ENCODE measurements at regions not wholly inside any gene's neighbourhood (a gene's known extent, or its start where the extent isn't known, plus 50 kb on each side); places are given as distances from the start of the nearest gene placed in this dataset.

- 76% methylated on average over 8 of the region's 8 CpGs; no CpG with 5 or more reads in 1 of the 2 experiments for WGBS, 2 experiments (ENCODE audit: extremely low coverage in 1 of 2, insufficient coverage in 1 of 2, insufficient read length in 1 of 2, insufficient replicate concordance in 2 of 2, low coverage in 1 of 2, low lambda C conversion rate in 2 of 2, missing lambda C conversion rate in 1 of 2)
- no peak overlapping the region for H2BK20ac ChIP-seq (ENCODE audit: low read length)
- H4K8ac ChIP-seq (ENCODE audit: extremely low read depth, insufficient read depth, low read length), result peak overlapping the region; percentile 7; the same call in 1 of the 2 replicates
- H2BK15ac ChIP-seq (ENCODE audit: low read length), result no peak overlapping the region
- H3K27ac ChIP-seq (ENCODE audit: low read depth, low read length), result no peak overlapping the region
- H3K36me3 ChIP-seq (ENCODE audit: control insufficient read depth in 2 of 4, insufficient read depth in 4 of 4, low read length in 3 of 4), result no peaks in the 10 kb centered on the region
- no peak overlapping the region for H3K56ac ChIP-seq (replicated peaks; ENCODE audit: insufficient read length, low read depth, low read length)
- no peak overlapping the region for H3K18ac ChIP-seq (ENCODE audit: extremely low read depth, low read length)
- no peak for DNase-seq (ENCODE audit: low read depth in 1 of 2, low spot score in 2 of 2)
- 0 out of 4 replicates have a peak, but pooled peaks cover 0 to 3% of the 10 kb centered on the region in 2 experiments for H3K9me3 ChIP-seq (ENCODE audit: insufficient read depth in 2 of 2, low read depth in 1 of 2, low read length in 1 of 2)
- H4K91ac ChIP-seq (replicated peaks; ENCODE audit: insufficient read length, low read length), result no peak overlapping the region
- no peak overlapping the region for H3K4me3 ChIP-seq (ENCODE audit: extremely low read depth in 1 of 4, insufficient read depth in 2 of 4, low read depth in 3 of 4, low read length in 4 of 4)
- no peak overlapping the region for H3K14ac ChIP-seq (ENCODE audit: insufficient read length)
- no peak overlapping the region for H3K4me2 ChIP-seq (ENCODE audit: insufficient read depth in 1 of 2, low read depth in 2 of 2, low read length in 2 of 2)
- no peaks in the 10 kb centered on the region for H3K4me1 ChIP-seq (replicated peaks in 1 of 4; ENCODE audit: control insufficient read depth in 3 of 4, insufficient read depth in 4 of 4, low read length in 3 of 4)
- H3K23me2 ChIP-seq (ENCODE audit: low read depth, low read length), result no peaks in the 10 kb centered on the region
- H3K23ac ChIP-seq (ENCODE audit: insufficient read length), result no peak overlapping the region
- no peak overlapping the region for H3K9ac ChIP-seq (replicated peaks in 1 of 4; ENCODE audit: extremely low read depth in 1 of 4, low read depth in 3 of 4, low read length in 3 of 4)
- no peak overlapping the region for H2BK120ac ChIP-seq (replicated peaks; ENCODE audit: low read depth, low read length)
- H2AFZ ChIP-seq (ENCODE audit: low read length), result peak overlapping the region; percentile 29; the same call in 1 of the 2 replicates
- no peak overlapping the region for H2AK5ac ChIP-seq (ENCODE audit: low read depth, low read length)
- H3K27me3 ChIP-seq (replicated peaks in 1 of 4; ENCODE audit: control insufficient read depth in 3 of 4, extremely low read depth in 1 of 4, insufficient read depth in 3 of 4, low read length in 3 of 4), result no peaks in the 10 kb centered on the region
- H2BK5ac ChIP-seq (ENCODE audit: low read depth, low read length), result no peak overlapping the region
- no peak overlapping the region for H4K5ac ChIP-seq (ENCODE audit: insufficient read length, low read depth, low read length)
- no peak overlapping the region for H3K4ac ChIP-seq (replicated peaks; ENCODE audit: insufficient read length, low read depth, low read length)
- CTCF ChIA-PET (ENCODE audit: partially characterized antibody), result no interaction called here
- POLR2A ChIA-PET (ENCODE audit: partially characterized antibody), result no interaction called here
- no peaks in the 10 kb centered on the region for H3K79me2 ChIP-seq (ENCODE audit: control insufficient read depth in 1 of 2, insufficient read depth in 2 of 2, low read length in 2 of 2)
- FAIRE-seq, result no peak
- H2BK12ac ChIP-seq (ENCODE audit: low read depth, low read length), result no peak overlapping the region
- H3K79me1 ChIP-seq (ENCODE audit: low read depth, low read length), result no peaks in the 10 kb centered on the region
- H4K20me1 ChIP-seq (replicated peaks in 1 of 2; ENCODE audit: control insufficient read depth in 1 of 2, insufficient read depth in 2 of 2, low read length in 2 of 2), result no peaks in the 10 kb centered on the region
- no peak for TF ChIP-seq CHD2 (IDR thresholded peaks at IDR 0.05; ENCODE audit: low read length)
- no peak for TF ChIP-seq TCF12 (IDR thresholded peaks at IDR 0.05; ENCODE audit: low read depth, low read length)
- TF ChIP-seq POU5F1 (IDR thresholded peaks at IDR 0.05; ENCODE audit: low read depth, low read length), result no peak
- TF ChIP-seq BCL11A (IDR thresholded peaks at IDR 0.05; ENCODE audit: low read depth in 2 of 2, low read length in 2 of 2), result no peak
- no peak for TF ChIP-seq SP1 (IDR thresholded peaks at IDR 0.05; ENCODE audit: low read depth, low read length)
- TF ChIP-seq CBX8 (IDR thresholded peaks at IDR 0.05; ENCODE audit: borderline replicate concordance, low read depth, low read length), result no peak
- no peak for TF ChIP-seq FOSL1 (IDR thresholded peaks at IDR 0.05; ENCODE audit: insufficient read depth, low read depth, low read length)
- no peak for TF ChIP-seq BACH1 (IDR thresholded peaks at IDR 0.05; ENCODE audit: low read length)
- TF ChIP-seq EZH2 (IDR thresholded peaks at IDR 0.05; ENCODE audit: low read depth, low read length, severe bottlenecking), result no peak
- no peak for TF ChIP-seq KDM1A (IDR thresholded peaks at IDR 0.05; ENCODE audit: borderline replicate concordance, low read length)
- TF ChIP-seq JUN (IDR thresholded peaks at IDR 0.05; ENCODE audit: low read depth, low read length), result no peak
- TF ChIP-seq RNF2 (IDR thresholded peaks at IDR 0.05; ENCODE audit: borderline replicate concordance, low read depth, low read length, missing control alignments, poor library complexity, severe bottlenecking), result no peak
- no peak for TF ChIP-seq CTBP2 (IDR thresholded peaks at IDR 0.05; ENCODE audit: borderline replicate concordance, insufficient read depth, insufficient read length, low read length)
- TF ChIP-seq TEAD4 (IDR thresholded peaks at IDR 0.05; ENCODE audit: low read depth, low read length), result no peak
- no peak for TF ChIP-seq NANOG (IDR thresholded peaks at IDR 0.05; ENCODE audit: insufficient read depth, low read depth, low read length, poor library complexity, severe bottlenecking)
These were observed 1357.3 kb upstream of the TENM4 start for GRCh38 chr11:80798174-80798573.

Data from H1 (cell line).